Ovary (tissue), 7 donors: ENCODE measurements at regions not wholly inside any gene's neighbourhood (a gene's known extent, or its start where the extent isn't known, plus 50 kb on each side); places are given as distances from the start of the nearest gene placed in this dataset.

Source experiments
- DNase-seq, 5 donors: peaks; one replicate each; pipeline ENCODE4 v3.0.0-alpha.2; 2019 to 2020
- H3K27ac ChIP-seq, 2 donors: fragments of 200-600 bp; one replicate each; pipeline versions ENCODE4 v1.5.1 to v1.8.0; 2019 to 2022
- H3K27me3 ChIP-seq: fragments of 200-600 bp; one replicate; pipeline ENCODE4 v1.8.0; 2022
- H3K36me3 ChIP-seq: fragments of 200-600 bp; sonication (generic); one replicate; pipeline ENCODE4 v1.5.1; 2019
- H3K4me1 ChIP-seq: one replicate; pipeline ENCODE4 v1.8.1; 2013; ENCODE audit warnings: mild to moderate bottlenecking, moderate library complexity; ENCODE audit not compliant: insufficient read depth
- H3K4me3 ChIP-seq: fragments of 200-600 bp; sonication (generic); one replicate; pipeline ENCODE4 v1.5.1; 2017
- H3K9me3 ChIP-seq, 2 donors: fragments of 200-600 bp in 1 of 2; sonication (generic) in 1 of 2; one replicate each; pipeline versions ENCODE4 v1.5.1 to v1.8.1; 2013 to 2019; ENCODE audit warnings: mild to moderate bottlenecking in 1 of 2, moderate library complexity in 1 of 2
- CTCF ChIP-seq, 3 donors: fragments of 450-650 bp in 2 of 3; fragments of 200-600 bp in 1 of 3; IDR thresholded peaks; one replicate each; pipeline versions ENCODE4 v1.5.1 to v1.8.0; 2016 to 2022; ENCODE audit warnings: antibody characterized with exemption in 3 of 3, mild to moderate bottlenecking in 1 of 3
- EP300 ChIP-seq: sonication (generic); formaldehyde crosslinking; IDR thresholded peaks from one replicate; pipeline ENCODE4 v1.6.1; 2017; ENCODE audit warnings: antibody characterized with exemption
- POLR2A ChIP-seq: fragments of 450-650 bp; IDR thresholded peaks from one replicate; pipeline ENCODE4 v1.6.1; 2017; ENCODE audit warnings: antibody characterized with exemption, mild to moderate bottlenecking, moderate library complexity
- WGBS, 3 donors: extraction: QIAGEN DNeasy Blood & Tissue Kit in 1 of 3; methylation state at CpG; one replicate each; pipeline versions ENCODE4 v1.1.5 to v1.1.7; 2013 to 2017; 5-methylcytosine and 5-hydroxymethylcytosine counted together
- intact Hi-C, 4 donors: fragments of 100-400 bp; cut with DNase I; formaldehyde crosslinking; loops; one replicate each; pipeline versions ENCODE4 v1.11.0 to v1.15.1; 2022 to 2023
- donor health status: DM: no; HTN: no; CAD: no; lungs with moderate emphysema.
- donor health status: DM: no; HTN: no; CAD: no.
- donor health status: Bipolar disorder and iron deficiency.
- donor health status: DM: no; HTN: no; CAD: no.
- donor health status: DM: yes; HTN: yes; CAD: no.

- TF ChIP-seq CTCF (IDR thresholded peaks at IDR 0.05) (no peak), POLR2A (no peak), EP300 (no peak)
- WGBS, 3 donors, result 22 to 35% (median 28%) methylated on average over 5 of the region's 5 CpGs
- Histone ChIP-seq H3K4me3 (no peak overlapping the region), H3K4me1 (no peaks in the 10 kb centered on the region), H3K36me3 (no peaks in the 10 kb centered on the region), H3K27ac (no peak overlapping the region), H3K27me3 (no peaks in the 10 kb centered on the region), H3K9me3 (no peaks in the 10 kb centered on the region)
- no peak for DNase-seq
- intact Hi-C loops, result no loop called here
Observed at GRCh38 chrX:124860736-124861135, 458.9 kb upstream of the TEX13C start.

- TF ChIP-seq EP300 (no peak), POLR2A (no peak), CTCF (IDR thresholded peaks at IDR 0.05) (no peak)
- H3K27me3 ChIP-seq, result no peaks in the 10 kb centered on the region
- no peaks in the 10 kb centered on the region for H3K36me3 ChIP-seq
- WGBS, 3 donors, result 59 to 68% (median 65%) methylated on average over 4 of the region's 4 CpGs
- no peak overlapping the region for H3K4me3 ChIP-seq
- no peaks in the 10 kb centered on the region for H3K9me3 ChIP-seq
- H3K4me1 ChIP-seq, result no peaks in the 10 kb centered on the region
- intact Hi-C loops, result no loop called here
- no peak overlapping the region for H3K27ac ChIP-seq
- DNase-seq, result no peak
Observed at GRCh38 chrX:124862301-124862700, 457.4 kb upstream of the TEX13C start.

GRCh38 chrX:124863303-124863702 lies 456.4 kb upstream of the TEX13C start:
- no peaks in the 10 kb centered on the region for H3K4me1 ChIP-seq
- H3K27ac ChIP-seq, result no peak overlapping the region
- no peaks in the 10 kb centered on the region for H3K27me3 ChIP-seq
- no peaks in the 10 kb centered on the region for H3K9me3 ChIP-seq
- intact Hi-C loops, result no loop called here
- DNase-seq, result no peak
- no peak overlapping the region for H3K4me3 ChIP-seq
- 43 to 47% (median 44%) methylated on average over 5 of the region's 5 CpGs for WGBS, 3 donors
- no peak for TF ChIP-seq CTCF (IDR thresholded peaks at IDR 0.05)
- no peak for TF ChIP-seq EP300
- no peak for TF ChIP-seq POLR2A
- H3K36me3 ChIP-seq, result no peaks in the 10 kb centered on the region

GRCh38 chrX:124887572-124887971 lies 432.1 kb upstream of the TEX13C start:
- no peaks in the 10 kb centered on the region for H3K27me3 ChIP-seq
- no peaks in the 10 kb centered on the region for H3K9me3 ChIP-seq
- no peak overlapping the region for H3K27ac ChIP-seq
- intact Hi-C loops, result no loop called here
- no peak overlapping the region for H3K4me3 ChIP-seq
- H3K4me1 ChIP-seq, result no peaks in the 10 kb centered on the region
- no peak for TF ChIP-seq EP300
- TF ChIP-seq POLR2A, result no peak
- no peak for TF ChIP-seq CTCF (IDR thresholded peaks at IDR 0.05)
- WGBS, 3 donors, result 21 to 38% (median 34%) methylated on average over 1 of the region's 1 CpG
- H3K36me3 ChIP-seq, result no peaks in the 10 kb centered on the region
- DNase-seq, result no peak

GRCh38 chrX:124895947-124896346 lies 423.7 kb upstream of the TEX13C start:
- Histone ChIP-seq H3K4me3 (no peak overlapping the region), H3K4me1 (no peaks in the 10 kb centered on the region), H3K27ac (no peak overlapping the region), H3K9me3 (no peaks in the 10 kb centered on the region), H3K27me3 (no peaks in the 10 kb centered on the region), H3K36me3 (no peaks in the 10 kb centered on the region)
- no peak for DNase-seq
- intact Hi-C loops, result no loop called here
- 54 to 66% (median 56%) methylated on average over 4 of the region's 4 CpGs for WGBS, 3 donors
- TF ChIP-seq EP300 (no peak), POLR2A (no peak), CTCF (IDR thresholded peaks at IDR 0.05) (no peak)
